ENCODE measurements at regions not wholly inside any gene's neighbourhood (a gene's known extent, or its start where the extent isn't known, plus 50 kb on each side); places are given as distances from the start of the nearest gene placed in this dataset.
"Not testable (repeated sequence)": the region's sequence is repeated elsewhere in the genome, so short reads cannot be mapped to it uniquely, and the experiment has no call there.

DNA sequence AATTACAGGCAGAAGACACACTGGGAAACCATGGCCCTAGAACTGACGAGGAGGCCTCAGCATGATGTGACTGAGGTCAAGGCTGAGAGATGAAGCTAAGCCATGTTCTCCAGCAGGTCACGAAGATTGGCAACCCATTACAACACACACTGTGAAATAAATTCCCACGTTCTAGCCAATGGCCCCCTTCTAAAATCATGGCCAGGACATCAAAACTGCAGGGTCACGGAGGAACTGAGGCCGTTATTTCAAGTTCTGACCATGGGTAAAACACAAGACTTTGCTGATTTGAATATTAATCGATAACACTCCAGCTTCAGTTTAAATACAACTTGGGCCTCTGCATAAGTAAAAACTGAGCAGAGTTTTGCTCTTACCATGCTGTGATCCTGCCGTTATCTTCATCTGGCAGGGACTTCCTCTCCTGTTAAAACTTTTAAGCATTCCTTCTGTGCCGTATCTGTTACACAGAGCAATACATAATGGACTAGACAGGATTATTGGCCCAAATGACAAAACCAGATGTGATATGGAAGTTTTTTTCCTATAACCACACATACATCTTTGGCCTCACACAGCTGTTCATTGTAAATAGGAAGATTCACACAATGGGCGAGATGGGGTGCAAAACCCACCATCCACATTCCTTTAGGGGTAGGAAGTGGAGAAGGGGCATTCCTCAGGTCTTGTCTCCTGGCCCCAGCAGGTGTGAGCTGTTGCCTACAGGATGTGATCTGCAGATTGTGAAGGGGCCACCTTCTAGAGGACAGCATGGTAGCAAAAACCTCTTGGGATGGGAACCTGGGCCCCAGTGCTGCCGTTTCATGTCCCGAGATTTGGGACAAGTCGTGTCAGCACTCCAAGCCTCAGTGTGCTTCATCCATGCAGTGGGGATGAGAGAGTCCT is 207.4 kb downstream of the OPA1 start:
- DNase-seq (ENCODE audit: low read depth in 1 of 2, low spot score in 1 of 2): no peak

DNA sequence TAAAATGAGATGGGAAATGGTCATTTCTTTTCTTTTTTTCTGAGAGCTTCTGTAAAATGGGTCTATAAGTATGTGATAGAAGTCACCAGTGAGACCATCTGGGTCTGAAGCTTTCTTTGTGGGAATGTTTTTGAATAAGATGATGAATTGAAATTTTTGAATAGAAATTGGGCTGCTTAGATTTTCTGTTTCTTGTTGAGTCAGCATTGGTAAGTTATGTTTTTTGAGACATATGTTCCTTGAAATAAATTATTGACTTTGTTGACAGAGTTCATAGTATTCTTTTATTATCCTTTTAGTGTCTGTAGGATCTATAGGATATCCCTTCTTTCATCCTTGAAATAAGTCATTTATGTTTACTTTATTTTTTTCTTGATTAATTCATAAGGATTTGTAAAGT is 208.1 kb downstream of the OPA1 start:
- no peak for DNase-seq (ENCODE audit: low read depth in 1 of 2, low spot score in 1 of 2)

DNA sequence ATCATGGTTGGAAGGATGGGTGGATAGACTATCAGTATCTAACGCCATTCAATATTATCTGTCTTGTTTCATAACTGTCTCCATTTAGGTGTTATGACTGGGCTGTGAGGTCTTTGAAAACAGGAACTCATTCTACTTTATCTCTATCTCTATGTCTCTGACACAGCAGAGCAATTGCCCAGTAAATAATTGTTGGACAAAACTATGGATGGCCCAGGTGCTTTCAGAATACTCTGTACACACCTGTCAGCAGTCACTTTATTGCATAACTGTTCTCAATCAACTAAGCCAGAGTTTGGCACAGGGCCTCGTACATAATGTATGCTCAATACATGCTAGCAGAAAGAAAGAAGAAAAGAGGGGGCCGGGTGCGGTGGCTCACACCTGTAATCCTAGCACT is 210.3 kb downstream of the OPA1 start:
- no peak for DNase-seq (ENCODE audit: low read depth in 1 of 2, low spot score in 1 of 2)

DNA sequence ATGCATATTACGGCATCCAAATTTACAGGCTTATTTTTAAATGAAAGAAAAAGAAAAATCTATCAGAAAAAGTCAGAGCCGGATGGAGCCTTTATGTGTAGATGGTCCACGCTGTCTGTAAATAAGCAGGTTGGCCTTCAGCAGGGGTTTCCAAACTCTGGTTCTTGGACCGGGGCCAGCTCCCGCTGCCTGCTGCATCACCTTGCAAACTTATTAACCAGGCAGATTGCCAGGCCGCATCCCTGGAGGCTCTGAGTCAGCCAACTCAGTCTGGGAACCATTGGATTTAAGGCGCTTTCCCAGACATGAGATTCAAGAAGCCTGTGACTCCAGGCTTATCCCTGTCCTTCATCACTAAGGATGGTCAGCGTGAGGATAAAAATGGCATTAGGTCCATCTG is 212.4 kb downstream of the OPA1 start:
- no peak for DNase-seq (ENCODE audit: low read depth in 1 of 2, low spot score in 1 of 2)

DNA sequence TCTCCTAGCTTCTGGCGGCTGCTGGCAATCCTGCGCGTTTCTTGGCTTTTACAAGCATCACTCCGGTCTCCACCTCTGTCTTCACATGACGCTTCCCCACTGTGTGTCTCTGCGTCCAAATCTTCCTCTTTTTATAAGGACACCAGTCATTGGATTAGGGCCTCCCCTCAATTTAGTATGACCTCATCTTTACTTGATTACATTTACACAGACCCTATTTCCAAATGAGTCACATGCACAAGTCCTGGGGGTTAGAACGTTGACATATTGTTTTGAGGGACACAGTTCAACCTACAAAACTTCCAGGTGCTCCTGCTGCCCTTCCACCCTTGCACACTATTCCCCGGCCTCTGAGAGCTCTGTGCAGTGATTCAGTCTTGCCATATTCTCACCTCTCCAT is 215.3 kb downstream of the OPA1 start:
- no peak for DNase-seq (ENCODE audit: low read depth in 1 of 2, low spot score in 1 of 2)

DNA sequence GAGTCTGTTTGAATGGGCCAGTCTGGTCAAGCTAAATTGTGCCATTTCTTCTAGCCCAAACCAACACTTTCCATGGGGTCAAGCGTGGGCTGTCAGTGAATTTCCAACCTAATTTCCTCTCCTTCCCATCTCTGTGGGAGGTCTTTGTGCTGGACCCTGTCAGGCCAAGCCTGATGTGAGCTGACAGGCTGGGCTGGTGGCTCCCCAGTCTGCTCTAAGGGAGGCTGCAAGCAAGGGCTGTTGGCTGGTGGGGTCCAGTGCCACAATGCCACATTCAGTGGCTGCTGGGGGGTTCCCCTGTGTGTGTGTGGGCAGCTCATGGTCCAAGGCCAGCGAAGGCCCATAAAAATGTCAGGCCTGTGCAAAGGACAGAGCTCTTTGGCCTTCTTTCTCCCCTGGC is 216.1 kb downstream of the OPA1 start:
- DNase-seq (ENCODE audit: low read depth in 1 of 2, low spot score in 1 of 2): no peak

DNA sequence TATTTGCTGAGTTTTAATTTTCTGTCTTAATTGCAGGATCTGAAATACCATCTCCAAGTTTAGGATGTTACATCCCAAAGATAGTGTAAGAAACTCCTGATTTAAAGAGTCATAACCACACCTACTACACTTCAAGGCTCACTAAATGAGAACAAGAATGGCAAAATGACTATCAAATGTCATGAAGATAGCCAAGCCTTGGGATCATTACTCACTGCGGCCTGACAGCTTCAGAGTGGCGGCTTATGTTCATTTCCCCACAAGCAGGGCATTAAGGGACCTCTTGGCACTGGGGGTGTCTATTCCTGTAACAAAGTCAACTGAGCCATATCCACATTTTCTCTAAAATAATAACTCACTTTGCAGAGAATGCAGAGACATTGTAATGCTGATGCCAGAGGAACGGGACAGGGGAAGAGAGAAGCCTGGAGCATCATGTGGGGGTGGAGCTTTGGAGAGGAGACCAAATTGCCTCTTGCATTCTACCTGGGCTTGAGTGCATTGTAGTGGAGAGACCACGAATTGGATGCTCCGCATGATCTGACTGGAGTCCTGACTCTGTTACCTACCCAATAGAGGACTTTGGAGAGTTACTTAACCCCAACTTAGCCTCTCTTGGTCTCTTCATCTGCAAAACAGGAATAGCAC is 219.2 kb downstream of the OPA1 start:
- no peak for DNase-seq (ENCODE audit: low read depth in 1 of 2, low spot score in 1 of 2)

DNA sequence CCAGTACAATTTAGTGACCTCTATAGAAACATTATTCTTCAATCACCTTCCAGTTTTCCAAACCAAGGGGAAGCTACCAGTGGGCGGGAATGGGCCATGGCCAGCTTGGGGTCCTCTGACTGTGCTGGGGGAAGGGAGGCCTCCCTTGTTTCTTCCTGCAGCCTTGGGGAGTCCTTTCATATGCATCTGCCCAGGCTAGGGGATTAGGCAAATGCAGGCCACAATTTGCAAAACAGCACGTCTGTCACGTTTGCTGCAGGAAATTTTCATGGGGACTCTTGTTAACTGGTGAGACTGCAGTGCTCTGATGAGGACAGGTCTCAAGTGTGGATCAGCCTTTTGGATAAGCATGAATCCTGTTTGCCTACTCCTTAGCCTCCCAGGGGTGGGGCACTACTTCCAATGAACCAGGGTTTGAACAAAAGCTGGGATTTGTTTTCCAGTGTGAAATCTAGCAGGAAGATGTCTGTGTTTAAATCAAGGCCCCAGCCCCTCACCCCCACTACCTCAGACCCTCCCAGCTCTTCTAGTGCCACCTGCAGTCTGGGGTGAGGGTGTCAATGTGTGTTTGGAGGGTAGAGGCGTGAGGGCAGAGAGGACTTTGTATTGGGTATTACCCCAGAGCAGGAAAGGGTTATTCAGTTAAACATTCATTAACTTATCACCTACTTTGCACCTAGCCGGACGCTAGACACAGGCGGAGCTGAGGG is 219.9 kb downstream of the OPA1 start:
- DNase-seq (ENCODE audit: low read depth in 1 of 2, low spot score in 1 of 2): no peak

DNA sequence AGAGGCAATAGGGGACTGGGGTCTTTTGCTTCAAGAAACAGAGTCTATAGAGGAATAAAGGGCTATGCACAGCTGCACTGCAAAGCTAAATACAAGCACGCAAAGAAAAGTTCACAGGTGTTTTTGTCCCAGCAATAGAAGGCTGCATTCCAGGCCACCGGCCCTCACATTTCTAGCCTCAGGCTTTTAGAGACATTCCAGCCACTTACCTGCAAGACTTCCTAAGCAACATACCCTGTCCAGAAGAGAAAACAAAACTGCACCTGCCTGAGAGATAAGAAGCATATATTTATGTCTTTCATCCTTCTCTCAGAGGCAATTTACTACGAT is 220.5 kb downstream of the OPA1 start:
- DNase-seq (ENCODE audit: low read depth in 1 of 2, low spot score in 1 of 2): no peak

DNA sequence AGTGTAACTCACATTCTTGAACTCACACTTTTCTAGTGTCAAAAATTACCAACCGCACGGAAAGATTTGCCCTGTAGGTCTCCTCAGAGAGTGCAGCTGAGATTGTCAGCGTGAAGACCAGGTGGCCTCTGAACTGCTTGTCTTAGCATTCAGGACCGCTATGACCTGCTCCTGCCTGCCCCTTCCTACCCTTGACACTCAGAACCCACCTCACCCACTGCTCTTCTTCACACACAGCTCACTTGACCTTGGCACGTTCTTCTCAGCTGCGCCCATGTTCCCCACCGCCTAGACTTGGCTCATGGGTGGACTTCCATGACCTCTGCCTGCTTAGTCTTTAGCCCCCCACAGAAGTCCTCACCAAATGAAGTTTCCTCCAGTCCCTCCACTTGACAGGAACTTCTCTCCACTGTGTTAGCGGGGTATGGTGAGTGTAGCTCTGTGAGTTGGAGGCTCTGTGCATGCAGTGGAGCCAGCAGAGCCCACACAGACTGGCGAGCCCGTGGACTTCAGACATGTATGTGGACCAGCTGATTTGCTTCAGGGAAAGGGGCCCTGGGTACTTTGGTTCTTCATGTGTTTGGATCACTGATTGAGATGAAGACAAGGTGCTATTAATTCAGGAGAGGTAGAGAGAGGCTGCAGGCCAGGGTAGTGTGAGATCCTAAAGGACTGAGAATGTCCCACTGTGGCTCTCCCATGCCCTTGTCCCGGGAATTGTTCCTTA is 221.3 kb downstream of the OPA1 start:
- no peak for DNase-seq (ENCODE audit: low read depth in 1 of 2, low spot score in 1 of 2)

DNA sequence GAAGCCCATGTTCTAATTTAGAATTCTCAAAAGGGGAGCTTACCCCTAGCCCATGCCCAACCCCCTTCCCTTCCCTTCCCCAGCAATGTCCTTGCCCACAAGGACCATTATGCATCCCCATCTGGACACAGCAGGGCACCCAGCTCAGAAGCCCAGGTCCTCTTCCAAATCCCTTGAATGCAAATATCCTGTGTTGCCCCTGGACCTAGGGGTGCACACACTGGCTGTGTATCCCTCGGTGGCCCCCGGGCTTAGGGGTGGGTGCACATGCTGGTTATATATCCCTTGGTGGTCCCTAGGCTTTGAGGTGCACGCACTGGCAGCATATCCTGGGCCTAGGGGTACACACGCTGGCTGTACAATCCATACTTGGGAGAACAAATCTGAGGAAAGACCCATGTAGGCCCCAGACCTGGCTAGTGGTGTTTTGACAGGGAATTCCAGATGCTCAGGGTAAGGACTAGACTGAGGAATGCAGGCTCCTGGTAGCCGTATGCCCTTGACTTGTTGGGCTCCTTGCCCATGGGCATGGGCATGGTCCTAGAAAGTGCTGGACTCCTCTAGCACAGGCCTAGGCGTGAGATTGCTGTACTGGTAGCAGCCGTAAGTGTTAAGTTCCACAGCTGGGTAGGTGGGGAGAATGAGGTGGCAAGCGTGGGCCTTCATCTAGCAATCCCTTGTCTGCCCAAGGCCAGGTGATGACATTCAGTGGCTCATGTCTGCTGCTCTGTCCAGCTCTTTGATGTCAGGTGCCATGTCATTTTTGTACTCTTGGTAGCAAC is 222.4 kb downstream of the OPA1 start:
- DNase-seq (ENCODE audit: low read depth in 1 of 2, low spot score in 1 of 2): no peak

DNA sequence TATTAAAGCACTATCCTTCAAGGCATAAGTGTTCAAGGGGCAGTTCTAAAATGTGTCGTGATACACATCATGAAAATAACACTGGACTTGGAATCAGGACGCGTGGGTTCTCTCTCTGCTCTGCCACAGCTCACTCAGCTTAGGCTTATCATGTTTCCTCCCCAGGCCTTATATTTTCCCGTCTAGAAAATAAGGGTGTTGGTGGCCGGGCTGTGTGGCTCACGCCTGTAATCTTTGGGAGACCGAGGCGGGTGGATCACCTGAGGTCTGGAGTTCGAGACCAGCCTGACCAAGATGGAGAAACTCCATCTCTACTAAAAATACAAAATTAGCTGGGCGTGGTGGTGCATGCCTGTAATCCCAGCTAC is 223.0 kb downstream of the OPA1 start:
- DNase-seq (ENCODE audit: low read depth in 1 of 2, low spot score in 1 of 2): no peak

DNA sequence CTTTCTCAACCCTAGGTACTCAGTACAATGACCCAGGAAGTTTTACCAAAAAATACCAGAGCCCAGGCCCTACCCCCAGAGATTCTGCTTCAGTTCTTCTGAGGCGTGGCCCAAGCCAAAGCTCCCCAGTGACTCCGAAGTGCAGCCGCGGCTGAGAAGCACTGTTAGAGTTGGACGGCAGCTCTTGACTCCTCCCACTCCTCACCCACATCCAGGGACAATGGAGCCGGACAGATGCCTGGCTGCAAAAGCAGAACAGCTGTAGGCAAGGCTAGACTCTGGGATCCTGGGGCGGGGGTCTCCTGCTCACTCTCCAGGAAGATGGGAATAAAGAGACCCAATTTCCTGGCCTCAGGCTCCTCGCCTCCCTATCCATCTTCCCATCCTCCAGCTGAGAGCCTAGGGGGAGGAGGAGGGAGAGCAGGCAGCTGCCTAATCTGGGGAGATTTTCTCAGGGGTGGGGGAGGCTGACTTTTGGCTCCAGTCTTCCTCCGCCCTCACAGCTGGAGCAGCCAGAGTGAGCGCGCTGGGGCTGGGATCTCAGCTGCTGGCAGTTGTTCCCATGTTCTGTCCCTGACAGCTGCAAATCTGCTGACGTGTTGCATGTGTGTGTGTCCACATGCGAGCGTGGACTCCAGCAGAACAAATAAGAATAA is 223.8 kb downstream of the OPA1 start:
- DNase-seq (ENCODE audit: low read depth in 1 of 2, low spot score in 1 of 2): no peak

DNA sequence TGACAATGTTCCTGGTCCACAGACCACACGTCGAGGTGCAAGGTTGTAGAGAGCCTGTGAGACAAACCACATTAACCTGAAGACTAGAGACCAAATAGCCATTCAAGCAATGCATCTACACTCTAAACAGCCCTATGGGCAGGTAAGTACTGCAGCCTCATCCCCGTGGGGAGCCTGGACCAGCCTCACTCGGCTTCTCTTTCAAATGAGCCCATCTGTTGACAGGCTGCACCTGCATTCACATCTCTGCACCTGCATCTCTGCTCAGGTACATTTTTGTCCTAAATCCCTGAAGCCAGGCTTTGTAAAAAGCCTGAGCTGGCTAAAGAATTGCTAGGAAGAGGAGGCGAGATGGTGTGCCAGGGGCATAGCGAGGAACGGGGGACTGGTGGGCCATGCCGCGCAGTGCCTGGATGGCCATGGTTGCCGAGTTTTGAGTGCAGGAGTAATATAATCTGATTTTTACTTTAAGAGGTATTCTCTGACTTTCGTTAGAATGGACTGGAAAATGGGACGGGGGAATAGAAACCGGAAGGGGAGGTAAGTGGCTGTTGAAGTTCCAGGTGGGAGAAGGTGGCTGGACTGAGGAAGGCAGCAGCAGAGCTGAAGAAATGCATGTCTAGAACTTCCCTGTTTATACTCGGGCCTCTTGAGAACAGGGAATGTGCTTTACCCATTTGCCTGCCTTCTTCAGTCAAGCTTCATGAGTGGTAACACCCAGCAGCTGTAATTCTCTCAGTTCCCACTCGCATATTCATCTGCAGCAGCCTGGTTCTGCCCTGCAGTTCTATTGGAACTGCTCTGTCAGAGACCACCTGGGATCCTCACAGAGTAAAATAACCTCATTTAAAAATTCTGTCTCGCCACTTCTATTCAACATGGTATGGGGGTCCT is 226.4 kb downstream of the OPA1 start:
- DNase-seq (ENCODE audit: low read depth in 1 of 2, low spot score in 1 of 2): no peak

DNA sequence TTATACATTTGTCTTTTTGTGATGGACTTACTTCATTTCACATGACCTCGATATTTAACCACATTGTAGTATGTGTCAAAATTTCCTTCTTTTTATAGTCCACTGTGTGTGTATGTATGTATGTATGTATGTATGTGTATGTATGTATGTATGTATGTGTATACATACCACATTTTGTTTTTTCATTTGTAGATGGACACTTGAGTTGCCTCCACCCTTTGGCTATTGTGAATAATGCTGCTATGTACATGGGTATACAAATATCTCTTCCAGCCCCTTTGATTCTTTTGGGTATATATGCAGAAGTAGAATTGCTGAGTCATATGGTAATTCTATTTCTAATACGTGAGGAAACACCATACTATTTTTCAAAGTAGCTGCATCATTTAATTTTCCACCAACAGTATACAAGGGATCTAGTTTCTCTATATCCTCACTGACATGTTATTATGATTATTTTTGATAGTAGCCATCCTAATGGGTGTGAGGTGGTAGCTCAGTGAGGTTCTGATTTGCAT is 228.2 kb downstream of the OPA1 start:
- DNase-seq (ENCODE audit: low read depth in 1 of 2, low spot score in 1 of 2): no peak

DNA sequence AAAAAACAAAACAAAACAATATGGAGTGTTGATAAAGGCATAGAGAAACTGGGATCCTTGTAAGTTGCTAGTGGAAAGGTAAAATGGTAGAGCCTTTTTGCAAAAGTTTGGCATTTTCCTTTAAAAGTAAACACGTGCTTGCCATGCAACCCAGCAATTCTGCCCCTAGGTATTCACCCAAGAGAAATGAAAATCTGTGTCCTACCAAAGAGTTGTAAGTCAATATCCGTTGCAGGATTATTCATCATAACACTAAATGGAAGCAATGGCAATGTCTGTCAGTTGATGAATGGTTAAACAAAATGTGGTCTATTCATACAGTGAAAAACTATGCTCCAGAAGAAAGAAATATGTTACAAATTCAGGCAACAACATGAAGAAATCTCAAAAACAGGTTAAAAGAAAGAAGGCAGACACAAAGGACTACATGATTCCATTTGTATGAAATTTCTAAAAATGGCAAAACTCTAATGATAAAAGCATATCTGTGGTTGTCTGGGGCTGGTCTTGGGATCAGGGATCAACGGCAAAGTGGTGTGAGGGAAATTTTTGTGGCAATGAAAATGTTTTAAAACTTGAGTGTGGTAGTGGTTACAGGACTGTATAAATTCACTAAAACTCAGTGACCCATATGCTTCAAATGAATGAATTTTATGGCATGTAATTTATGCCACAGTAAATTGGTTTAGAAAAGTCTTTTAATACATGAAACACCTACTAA is 229.6 kb downstream of the OPA1 start:
- DNase-seq (ENCODE audit: low read depth in 1 of 2, low spot score in 1 of 2): no peak

DNA sequence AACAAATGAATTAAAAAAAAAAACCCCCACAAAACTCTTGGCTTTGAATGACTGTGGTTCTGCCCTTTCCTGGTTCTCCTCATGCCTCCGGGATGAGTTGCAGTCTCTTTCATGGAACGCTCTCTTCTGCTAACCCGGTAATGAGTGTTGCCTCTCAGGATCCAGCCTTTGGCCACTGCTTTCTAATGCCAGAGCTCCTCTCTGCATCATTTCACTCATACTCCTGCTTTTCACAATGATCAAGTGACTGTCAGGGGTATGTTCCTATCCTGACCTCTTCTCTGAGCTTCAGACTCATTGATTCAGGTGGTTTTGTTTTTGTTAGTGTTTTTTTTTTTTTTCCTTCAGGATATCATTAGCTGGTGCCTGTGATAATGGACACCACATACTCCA is 230.2 kb downstream of the OPA1 start:
- not testable (repeated sequence) for DNase-seq (ENCODE audit: low read depth in 1 of 2, low spot score in 1 of 2)

DNA sequence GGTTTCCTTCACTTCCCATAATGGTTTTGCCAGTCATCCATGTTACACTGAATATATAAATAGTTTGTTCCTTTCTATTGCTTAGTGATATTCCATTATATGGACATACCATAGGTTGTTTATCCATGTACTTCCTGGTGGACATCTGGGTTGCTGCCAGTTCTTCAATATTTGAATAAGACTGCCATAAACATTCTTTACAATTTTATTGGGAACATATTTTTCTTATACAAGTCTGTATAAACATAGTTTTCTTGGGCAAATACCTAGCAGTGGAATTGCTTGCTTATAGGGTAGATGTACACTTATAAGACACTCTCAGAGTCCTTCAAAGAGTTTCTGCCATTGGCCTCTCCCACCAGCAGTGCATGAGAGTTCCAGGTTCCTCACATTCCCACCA is 231.4 kb downstream of the OPA1 start:
- DNase-seq (ENCODE audit: low read depth in 1 of 2, low spot score in 1 of 2): no peak

DNA sequence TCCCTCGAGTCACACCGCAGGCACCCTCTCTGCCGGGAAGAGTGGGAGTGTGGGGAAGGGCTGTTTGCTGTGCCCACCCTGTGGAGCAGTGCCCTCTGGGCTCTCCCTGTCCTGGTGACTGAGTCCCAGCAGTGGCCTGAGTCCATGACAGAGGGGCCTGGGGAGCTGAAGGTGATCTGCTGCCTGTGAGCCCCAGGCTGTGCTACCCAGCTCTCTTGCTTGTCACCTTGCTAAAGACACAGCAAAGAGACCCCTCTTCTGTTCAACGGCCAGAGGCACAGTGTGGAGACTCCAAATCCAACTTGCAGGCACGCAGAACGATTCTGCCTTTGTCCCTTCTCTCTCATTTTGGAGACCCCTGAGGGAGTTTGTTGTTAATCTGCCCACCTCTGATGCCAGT is 232.6 kb downstream of the OPA1 start:
- no peak for DNase-seq (ENCODE audit: low read depth in 1 of 2, low spot score in 1 of 2)
